GM10266 (cell line): ENCODE measurements at regions not wholly inside any gene's neighbourhood (a gene's known extent, or its start where the extent isn't known, plus 50 kb on each side); places are given as distances from the start of the nearest gene placed in this dataset.

Source experiments
- DNase-seq: peaks from one replicate; pipeline ENCODE4 v3.0.0; 2012; ENCODE audit errors: extremely low spot score
- TF ChIP-seq, protein P1 (sequence below): IDR thresholded peaks from 2 replicates; pipeline ENCODE4 v1.5.1; 2012; ENCODE audit warnings: mild to moderate bottlenecking, low read depth; ENCODE audit not compliant: control insufficient read depth, insufficient read depth; ENCODE audit errors: missing control alignments

GRCh38 chr7:12517451-12517850 is 53.1 kb upstream of the SCIN start:
- TF ChIP-seq, protein P1, sequence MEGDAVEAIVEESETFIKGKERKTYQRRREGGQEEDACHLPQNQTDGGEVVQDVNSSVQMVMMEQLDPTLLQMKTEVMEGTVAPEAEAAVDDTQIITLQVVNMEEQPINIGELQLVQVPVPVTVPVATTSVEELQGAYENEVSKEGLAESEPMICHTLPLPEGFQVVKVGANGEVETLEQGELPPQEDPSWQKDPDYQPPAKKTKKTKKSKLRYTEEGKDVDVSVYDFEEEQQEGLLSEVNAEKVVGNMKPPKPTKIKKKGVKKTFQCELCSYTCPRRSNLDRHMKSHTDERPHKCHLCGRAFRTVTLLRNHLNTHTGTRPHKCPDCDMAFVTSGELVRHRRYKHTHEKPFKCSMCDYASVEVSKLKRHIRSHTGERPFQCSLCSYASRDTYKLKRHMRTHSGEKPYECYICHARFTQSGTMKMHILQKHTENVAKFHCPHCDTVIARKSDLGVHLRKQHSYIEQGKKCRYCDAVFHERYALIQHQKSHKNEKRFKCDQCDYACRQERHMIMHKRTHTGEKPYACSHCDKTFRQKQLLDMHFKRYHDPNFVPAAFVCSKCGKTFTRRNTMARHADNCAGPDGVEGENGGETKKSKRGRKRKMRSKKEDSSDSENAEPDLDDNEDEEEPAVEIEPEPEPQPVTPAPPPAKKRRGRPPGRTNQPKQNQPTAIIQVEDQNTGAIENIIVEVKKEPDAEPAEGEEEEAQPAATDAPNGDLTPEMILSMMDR = no peak
- DNase-seq = no peak

DNA sequence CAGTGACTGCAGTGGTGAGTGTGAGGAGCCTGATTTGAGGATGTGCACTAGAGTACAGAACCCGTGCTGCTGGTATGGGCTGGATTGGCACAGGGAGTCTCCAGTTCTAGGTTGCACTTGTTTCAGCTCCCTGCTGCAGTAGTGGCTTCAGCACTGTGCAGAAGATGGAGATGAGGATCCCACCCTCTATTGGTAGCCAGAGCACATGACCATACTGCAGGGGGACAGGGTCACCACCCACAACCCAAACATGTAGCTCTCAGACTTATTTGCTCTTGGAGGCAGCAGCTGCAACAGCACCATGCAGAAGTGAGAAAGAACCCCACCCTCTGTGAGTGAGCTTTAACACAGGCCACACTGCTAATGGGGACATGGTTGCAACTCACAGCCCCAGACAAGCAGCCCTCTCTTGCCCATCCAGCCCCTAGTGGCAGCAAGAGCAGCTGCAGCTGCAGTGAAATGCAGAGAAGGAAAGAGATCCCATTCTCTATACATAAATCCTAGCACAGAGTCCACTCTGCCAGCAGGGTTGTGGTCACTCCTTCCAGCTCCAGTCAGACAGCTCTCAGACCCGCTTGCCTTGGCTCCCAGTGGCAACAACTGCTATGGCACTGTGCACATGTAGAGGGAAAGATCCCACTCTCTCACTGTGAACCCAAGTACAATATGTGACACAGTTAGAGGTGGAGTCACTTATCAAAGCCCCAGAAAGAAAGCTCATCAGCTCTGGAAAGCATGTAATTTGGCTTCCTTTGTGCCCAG is 51.4 kb upstream of the SCIN start:
- no peak for DNase-seq
- TF ChIP-seq, protein P1 = no peak

GRCh38 chr7:12519682-12520009 is 50.9 kb upstream of the SCIN start:
- DNase-seq = no peak
- TF ChIP-seq, protein P1 = no peak
